ENCODE measurements at regions not wholly inside any gene's neighbourhood (a gene's known extent, or its start where the extent isn't known, plus 50 kb on each side); places are given as distances from the start of the nearest gene placed in this dataset.

GRCh38 chr18:10401930-10402329 is 52.5 kb upstream of the APCDD1 start:
- no peak for DNase-seq

- DNase-seq: no peak
Measured at GRCh38 chr18:10402871-10403559, 51.4 kb upstream of the APCDD1 start.

GRCh38 chr18:10403708-10404107 is 50.7 kb upstream of the APCDD1 start:
- no peak for DNase-seq

- DNase-seq: no peak
Measured at GRCh38 chr18:10404168-10404567, 50.3 kb upstream of the APCDD1 start.

Data from activated T-cell treated with anti-CD3 and anti-CD28 coated beads, Interleukin-2, amount 50 U/mL, for 48 hours (primary cell).